ENCODE measurements at regions not wholly inside any gene's neighbourhood (a gene's known extent, or its start where the extent isn't known, plus 50 kb on each side); places are given as distances from the start of the nearest gene placed in this dataset.

- H4K20me1 ChIP-seq (ENCODE audit: insufficient read depth, low read length, poor library complexity, severe bottlenecking): no peaks in the 10 kb centered on the region
- no peaks in the 10 kb centered on the region for H3K79me2 ChIP-seq (ENCODE audit: insufficient read depth, low read length)
- H2AFZ ChIP-seq (ENCODE audit: low read length): no peak overlapping the region
- no peak overlapping the region for H3K4me3 ChIP-seq (ENCODE audit: low read length, poor library complexity, severe bottlenecking)
- H3K27me3 ChIP-seq (ENCODE audit: insufficient read depth, low read length, poor library complexity, severe bottlenecking): no peaks in the 10 kb centered on the region
- 0 out of 2 replicates have a peak, but pooled peaks cover 3% of the 10 kb centered on the region for H3K9me3 ChIP-seq (ENCODE audit: insufficient read depth, low read depth, low read length)
- H3K9me2 ChIP-seq (replicated peaks; ENCODE audit: low read depth, low read length): no peaks in the 10 kb centered on the region
- TF ChIP-seq, protein P1, sequence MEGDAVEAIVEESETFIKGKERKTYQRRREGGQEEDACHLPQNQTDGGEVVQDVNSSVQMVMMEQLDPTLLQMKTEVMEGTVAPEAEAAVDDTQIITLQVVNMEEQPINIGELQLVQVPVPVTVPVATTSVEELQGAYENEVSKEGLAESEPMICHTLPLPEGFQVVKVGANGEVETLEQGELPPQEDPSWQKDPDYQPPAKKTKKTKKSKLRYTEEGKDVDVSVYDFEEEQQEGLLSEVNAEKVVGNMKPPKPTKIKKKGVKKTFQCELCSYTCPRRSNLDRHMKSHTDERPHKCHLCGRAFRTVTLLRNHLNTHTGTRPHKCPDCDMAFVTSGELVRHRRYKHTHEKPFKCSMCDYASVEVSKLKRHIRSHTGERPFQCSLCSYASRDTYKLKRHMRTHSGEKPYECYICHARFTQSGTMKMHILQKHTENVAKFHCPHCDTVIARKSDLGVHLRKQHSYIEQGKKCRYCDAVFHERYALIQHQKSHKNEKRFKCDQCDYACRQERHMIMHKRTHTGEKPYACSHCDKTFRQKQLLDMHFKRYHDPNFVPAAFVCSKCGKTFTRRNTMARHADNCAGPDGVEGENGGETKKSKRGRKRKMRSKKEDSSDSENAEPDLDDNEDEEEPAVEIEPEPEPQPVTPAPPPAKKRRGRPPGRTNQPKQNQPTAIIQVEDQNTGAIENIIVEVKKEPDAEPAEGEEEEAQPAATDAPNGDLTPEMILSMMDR (conservative IDR thresholded peaks at IDR 0.05; ENCODE audit: low read length): no peak
- TF ChIP-seq EZH2phosphoT487 (IDR thresholded peaks at IDR 0.05; ENCODE audit: borderline replicate concordance): no peak
- no peaks in the 10 kb centered on the region for H3K36me3 ChIP-seq (ENCODE audit: insufficient read depth, low read length)
- no peak overlapping the region for H3K4me2 ChIP-seq (ENCODE audit: low read depth, low read length, poor library complexity, severe bottlenecking)
- no peak overlapping the region for H3K9ac ChIP-seq (ENCODE audit: low read depth, low read length, poor library complexity, severe bottlenecking)
- no peaks in the 10 kb centered on the region for H3K4me1 ChIP-seq (ENCODE audit: insufficient read depth, low read length, poor library complexity, severe bottlenecking)
- H3F3A ChIP-seq (ENCODE audit: low read depth): no peaks in the 10 kb centered on the region
These were observed 152.9 kb upstream of the NCKAP5 start for GRCh38 chr2:133721118-133721517.

- no peaks in the 10 kb centered on the region for H3K36me3 ChIP-seq (ENCODE audit: insufficient read depth, low read length)
- no peaks in the 10 kb centered on the region for H3K79me2 ChIP-seq (ENCODE audit: insufficient read depth, low read length)
- H3K9me2 ChIP-seq (replicated peaks; ENCODE audit: low read depth, low read length): no peaks in the 10 kb centered on the region
- no peak overlapping the region for H3K4me3 ChIP-seq (ENCODE audit: low read length, poor library complexity, severe bottlenecking)
- H3F3A ChIP-seq (ENCODE audit: low read depth): no peaks in the 10 kb centered on the region
- H3K4me2 ChIP-seq (ENCODE audit: low read depth, low read length, poor library complexity, severe bottlenecking): no peak overlapping the region
- H3K9me3 ChIP-seq (ENCODE audit: insufficient read depth, low read depth, low read length): no peaks in the 10 kb centered on the region
- TF ChIP-seq, protein P1 (conservative IDR thresholded peaks at IDR 0.05; ENCODE audit: low read length): no peak
- no peak for TF ChIP-seq EZH2phosphoT487 (IDR thresholded peaks at IDR 0.05; ENCODE audit: borderline replicate concordance)
- no peaks in the 10 kb centered on the region for H3K27me3 ChIP-seq (ENCODE audit: insufficient read depth, low read length, poor library complexity, severe bottlenecking)
- no peak overlapping the region for H2AFZ ChIP-seq (ENCODE audit: low read length)
- no peak overlapping the region for H3K9ac ChIP-seq (ENCODE audit: low read depth, low read length, poor library complexity, severe bottlenecking)
- H3K4me1 ChIP-seq (ENCODE audit: insufficient read depth, low read length, poor library complexity, severe bottlenecking): no peaks in the 10 kb centered on the region
- no peaks in the 10 kb centered on the region for H4K20me1 ChIP-seq (ENCODE audit: insufficient read depth, low read length, poor library complexity, severe bottlenecking)
These were observed 154.9 kb upstream of the NCKAP5 start for GRCh38 chr2:133723133-133723532.

- Histone ChIP-seq H3K4me2 (ENCODE audit: low read depth, low read length, poor library complexity, severe bottlenecking) (no peak overlapping the region), H3K27me3 (ENCODE audit: insufficient read depth, low read length, poor library complexity, severe bottlenecking) (no peaks in the 10 kb centered on the region), H4K20me1 (ENCODE audit: insufficient read depth, low read length, poor library complexity, severe bottlenecking) (no peaks in the 10 kb centered on the region), H3K4me1 (ENCODE audit: insufficient read depth, low read length, poor library complexity, severe bottlenecking) (no peaks in the 10 kb centered on the region), H3F3A (ENCODE audit: low read depth) (no peaks in the 10 kb centered on the region), H3K36me3 (ENCODE audit: insufficient read depth, low read length) (no peaks in the 10 kb centered on the region), H2AFZ (ENCODE audit: low read length) (no peak overlapping the region), H3K9ac (ENCODE audit: low read depth, low read length, poor library complexity, severe bottlenecking) (no peak overlapping the region), H3K4me3 (ENCODE audit: low read length, poor library complexity, severe bottlenecking) (no peak overlapping the region), H3K9me2 (replicated peaks; ENCODE audit: low read depth, low read length) (no peaks in the 10 kb centered on the region), H3K79me2 (ENCODE audit: insufficient read depth, low read length) (no peaks in the 10 kb centered on the region), H3K9me3 (ENCODE audit: insufficient read depth, low read depth, low read length) (no peaks in the 10 kb centered on the region)
- TF ChIP-seq, protein P1 (conservative IDR thresholded peaks at IDR 0.05; ENCODE audit: low read length): no peak
- TF ChIP-seq EZH2phosphoT487 (IDR thresholded peaks at IDR 0.05; ENCODE audit: borderline replicate concordance): no peak
These were observed 158.7 kb upstream of the NCKAP5 start for GRCh38 chr2:133726973-133727372.

Measured in Loucy (cell line).